ENCODE measurements at regions not wholly inside any gene's neighbourhood (a gene's known extent, or its start where the extent isn't known, plus 50 kb on each side); places are given as distances from the start of the nearest gene placed in this dataset.

GRCh38 chr1:166703141-166703540 is 136.1 kb upstream of the POGK start:
- H3K27me3 Mint-ChIP-seq (ENCODE audit: low read depth): no peaks in the 10 kb centered on the region
- H3K4me3 Mint-ChIP-seq: no peak overlapping the region
- no peak for DNase-seq (ENCODE audit: low spot score in 2 of 2, unreplicated experiment in 2 of 2)
- H3K27ac Mint-ChIP-seq: no peak overlapping the region
- peaks cover 34% of the 10 kb centered on the region for H3K4me1 Mint-ChIP-seq
- no peak for TF ChIP-seq CTCF (IDR thresholded peaks at IDR 0.05; ENCODE audit: unreplicated experiment)
- no peaks in the 10 kb centered on the region for H3K36me3 Mint-ChIP-seq
- peaks cover 2% of the 10 kb centered on the region for H3K9me3 Mint-ChIP-seq

DNA sequence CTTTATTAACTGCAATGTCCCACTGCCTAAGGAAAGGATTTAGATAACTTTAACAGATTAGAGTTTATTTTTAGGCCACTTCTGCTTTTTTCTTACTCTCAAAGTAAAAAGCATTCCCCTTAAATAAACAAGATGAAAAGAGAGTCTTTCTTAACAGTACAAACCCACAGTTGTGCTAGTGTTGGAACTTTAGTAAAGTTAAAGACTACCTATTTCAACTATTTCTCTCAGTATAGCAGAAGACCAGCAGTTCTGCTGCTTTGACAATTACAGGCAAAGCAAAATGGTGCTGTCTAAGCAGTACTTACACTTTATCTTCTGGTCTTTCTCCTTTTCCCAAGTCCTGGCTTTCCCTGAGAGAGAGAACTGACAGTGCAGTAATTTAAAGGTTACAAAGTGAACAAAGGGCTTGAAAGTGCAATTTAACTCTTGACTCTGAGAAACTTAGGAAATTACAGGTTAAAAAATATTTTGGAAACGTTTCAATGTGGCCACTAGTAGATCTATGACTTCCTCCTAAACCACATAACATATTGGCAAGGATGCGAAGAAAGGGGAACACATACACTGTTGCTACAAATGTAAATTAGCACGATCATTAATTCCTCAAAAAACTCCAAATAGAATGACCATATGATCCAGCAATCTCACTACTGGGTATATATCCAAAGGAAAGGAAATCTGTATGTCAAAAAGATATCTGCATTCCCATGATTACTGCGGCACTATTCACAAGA is 135.4 kb upstream of the POGK start:
- H3K27ac Mint-ChIP-seq: no peak overlapping the region
- DNase-seq (ENCODE audit: low spot score in 2 of 2, unreplicated experiment in 2 of 2): no peak
- H3K36me3 Mint-ChIP-seq: no peaks in the 10 kb centered on the region
- H3K4me1 Mint-ChIP-seq: peaks cover 34% of the 10 kb centered on the region
- no peak overlapping the region for H3K4me3 Mint-ChIP-seq
- peaks cover 5% of the 10 kb centered on the region for H3K9me3 Mint-ChIP-seq
- H3K27me3 Mint-ChIP-seq (ENCODE audit: low read depth): no peaks in the 10 kb centered on the region
- no peak for TF ChIP-seq CTCF (IDR thresholded peaks at IDR 0.05; ENCODE audit: unreplicated experiment)

DNA sequence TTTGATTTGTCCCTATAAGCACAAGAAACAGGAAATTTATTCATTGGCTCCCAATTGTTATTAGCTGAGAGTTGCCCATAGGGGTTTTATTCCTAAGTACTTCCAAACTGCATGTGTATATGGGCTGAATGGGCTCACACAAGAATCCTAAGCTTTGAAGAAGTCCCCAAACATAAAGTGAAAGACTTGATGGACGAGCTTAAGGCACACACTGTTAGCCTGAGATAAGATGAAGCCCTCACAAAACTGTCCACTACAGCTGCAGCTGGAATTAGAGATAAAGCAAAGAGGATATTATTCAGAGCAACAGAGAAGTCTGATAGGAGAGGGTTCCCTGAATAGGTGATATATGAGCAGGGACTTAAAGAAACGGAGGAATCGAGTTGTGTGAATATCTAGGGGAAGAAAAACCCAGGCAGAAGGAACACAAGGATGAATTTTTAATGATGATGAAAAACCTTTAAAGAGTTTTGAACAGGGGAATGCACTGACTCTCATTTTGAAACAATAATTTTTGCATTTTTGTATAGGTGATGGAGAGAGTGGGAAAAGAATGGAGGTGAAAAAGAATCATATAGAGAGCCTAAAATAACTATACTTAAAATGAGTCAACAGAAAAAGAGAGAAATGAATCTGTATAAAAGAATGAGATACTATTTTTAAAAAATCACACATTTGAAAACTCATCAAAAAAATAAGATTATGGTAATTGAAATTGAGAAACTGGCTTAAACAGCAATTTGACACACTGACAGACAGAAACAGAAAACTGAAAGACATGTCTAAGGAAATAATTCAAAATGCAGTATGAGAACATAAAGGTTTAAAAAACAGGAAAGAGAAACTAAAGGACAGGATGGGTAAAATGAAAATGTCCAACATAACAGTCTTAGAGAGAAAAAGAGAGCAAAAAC is 133.6 kb upstream of the POGK start:
- no peaks in the 10 kb centered on the region for H3K27me3 Mint-ChIP-seq (ENCODE audit: low read depth)
- peaks cover 8% of the 10 kb centered on the region for H3K9me3 Mint-ChIP-seq
- peaks cover 31% of the 10 kb centered on the region for H3K4me1 Mint-ChIP-seq
- H3K4me3 Mint-ChIP-seq: no peak overlapping the region
- no peak for DNase-seq (ENCODE audit: low spot score in 2 of 2, unreplicated experiment in 2 of 2)
- H3K36me3 Mint-ChIP-seq: no peaks in the 10 kb centered on the region
- H3K27ac Mint-ChIP-seq: no peak overlapping the region
- no peak for TF ChIP-seq CTCF (IDR thresholded peaks at IDR 0.05; ENCODE audit: unreplicated experiment)

- H3K27ac Mint-ChIP-seq: no peak overlapping the region
- H3K9me3 Mint-ChIP-seq: peaks cover 47% of the 10 kb centered on the region
- DNase-seq (ENCODE audit: low spot score in 2 of 2, unreplicated experiment in 2 of 2): no peak
- no peaks in the 10 kb centered on the region for H3K4me1 Mint-ChIP-seq
- no peak overlapping the region for H3K4me3 Mint-ChIP-seq
- no peaks in the 10 kb centered on the region for H3K36me3 Mint-ChIP-seq
- TF ChIP-seq CTCF (IDR thresholded peaks at IDR 0.05; ENCODE audit: unreplicated experiment): no peak
- H3K27me3 Mint-ChIP-seq (ENCODE audit: low read depth): no peaks in the 10 kb centered on the region
These were observed 122.7 kb upstream of the POGK start for GRCh38 chr1:166716620-166717019.

GRCh38 chr1:166721145-166721544 is 118.1 kb upstream of the POGK start:
- Mint-ChIP-seq H3K36me3 (no peaks in the 10 kb centered on the region), H3K4me3 (no peak overlapping the region), H3K27ac (no peak overlapping the region), H3K27me3 (ENCODE audit: low read depth) (no peaks in the 10 kb centered on the region), H3K4me1 (no peaks in the 10 kb centered on the region), H3K9me3 (peaks cover 57% of the 10 kb centered on the region)
- TF ChIP-seq CTCF (IDR thresholded peaks at IDR 0.05; ENCODE audit: unreplicated experiment): no peak
- DNase-seq (ENCODE audit: low spot score in 2 of 2, unreplicated experiment in 2 of 2): no peak
